Left forelimb (tissue), 1 donor: ENCODE measurements at regions not wholly inside any gene's neighbourhood (a gene's known extent, or its start where the extent isn't known, plus 50 kb on each side); places are given as distances from the start of the nearest gene placed in this dataset.

Experiments used
- DNase-seq: peaks from one replicate; pipeline ENCODE4 v3.0.0-alpha.2; 2018; ENCODE audit warnings: low spot score

GRCh38 chr1:17904290-17904689 is 149.2 kb downstream of the ACTL8 start:
- no peak for DNase-seq

GRCh38 chr1:17907999-17908398 is 152.9 kb downstream of the ACTL8 start:
- no peak for DNase-seq

GRCh38 chr1:17908945-17909344 is 153.8 kb downstream of the ACTL8 start:
- DNase-seq: no peak

GRCh38 chr1:17909634-17910033 is 154.5 kb downstream of the ACTL8 start:
- no peak for DNase-seq

- no peak for DNase-seq
Measured at GRCh38 chr1:17911791-17912190, 156.7 kb downstream of the ACTL8 start.

- DNase-seq: no peak
Measured at GRCh38 chr1:17912491-17912890, 157.4 kb downstream of the ACTL8 start.

- no peak for DNase-seq
Measured at GRCh38 chr1:17913326-17914115, 158.4 kb downstream of the ACTL8 start.

GRCh38 chr1:17914131-17914530 is 159.0 kb downstream of the ACTL8 start:
- no peak for DNase-seq

- no peak for DNase-seq
Measured at GRCh38 chr1:17914987-17915386, 159.9 kb downstream of the ACTL8 start.

GRCh38 chr1:17915511-17916197 is 160.5 kb downstream of the ACTL8 start:
- no peak for DNase-seq

- DNase-seq: peak; percentile 47
Measured at GRCh38 chr1:17916702-17917101, 161.6 kb downstream of the ACTL8 start.

- DNase-seq: no peak
Measured at GRCh38 chr1:17919525-17920439, 164.6 kb downstream of the ACTL8 start.

- DNase-seq: no peak
Measured at GRCh38 chr1:17920881-17921640, 165.9 kb downstream of the ACTL8 start.

- DNase-seq: no peak
Measured at GRCh38 chr1:17922833-17923232, 167.7 kb downstream of the ACTL8 start.

GRCh38 chr1:17923666-17924065 is 168.5 kb downstream of the ACTL8 start:
- no peak for DNase-seq

GRCh38 chr1:17924578-17924977 is 169.4 kb downstream of the ACTL8 start:
- DNase-seq: no peak

- DNase-seq: no peak
Measured at GRCh38 chr1:17925290-17926237, 170.4 kb downstream of the ACTL8 start.

GRCh38 chr1:17926906-17927305 is 171.8 kb downstream of the ACTL8 start:
- no peak for DNase-seq

GRCh38 chr1:17927952-17928351 is 172.8 kb downstream of the ACTL8 start:
- DNase-seq: no peak

- no peak for DNase-seq
Measured at GRCh38 chr1:17929224-17929623, 174.1 kb downstream of the ACTL8 start.

GRCh38 chr1:17930635-17931034 is 175.5 kb downstream of the ACTL8 start:
- DNase-seq: no peak
